GM12878 (cell line): ENCODE measurements at regions not wholly inside any gene's neighbourhood (a gene's known extent, or its start where the extent isn't known, plus 50 kb on each side); places are given as distances from the start of the nearest gene placed in this dataset.

Experiments
- ATAC-seq: fragments of 200-7000 bp; cut with Tn5 transposase; 3 replicates; pipeline ENCODE4 v1.9.1; 2020; ENCODE audit warnings: mild to moderate bottlenecking, moderate library complexity
- BruUV-seq: library from RNA; stranded (reverse); fragments of 400-500 nt; replicated peaks from 2 replicates; lab custom pipeline; 2021; lab: Mats Ljungman, UMichigan
- CTCF ChIA-PET: fragments of 300-600 bp; sonication (Branson Sonifier 250); formaldehyde crosslinking; extraction: SDS; loops from one replicate; lab custom pipeline; 2021; ENCODE audit warnings: inconsistent platforms; lab: Yijun Ruan, JAX
- POLR2A ChIA-PET: fragments of 350-600 bp; formaldehyde crosslinking; extraction: SDS; loops from one replicate; lab custom pipeline; 2021; ENCODE audit warnings: inconsistent platforms; lab: Charles Lee
- RAD21 ChIA-PET: fragments of 300-600 bp; sonication (Branson Sonifier 250); formaldehyde crosslinking; loops from one replicate; lab custom pipeline; 2023; ENCODE audit warnings: antibody characterized with exemption; ENCODE audit not compliant: unreplicated experiment; lab: Charles Lee
- SMC1A ChIA-PET: fragments of 300-600 bp; sonication (Branson Sonifier 250); formaldehyde crosslinking; loops from one replicate; lab custom pipeline; 2023; ENCODE audit not compliant: unreplicated experiment, uncharacterized antibody; lab: Charles Lee
- DNase-seq: peaks from one replicate; pipeline ENCODE4 v3.0.0-alpha.2; 2011; ENCODE audit warnings: low read depth, low spot score
- FAIRE-seq: peaks from 3 replicates; lab custom pipeline; 2011; peaks lifted over from hg19 to GRCh38; lab: Jason Lieb, UNC
- H2AFZ ChIP-seq: 2 replicates; pipeline ENCODE4 v1.6.0; 2011; ENCODE audit warnings: low read depth, low read length, control low read depth; ENCODE audit not compliant: control insufficient read depth
- H3K27ac ChIP-seq: 2 replicates; pipeline ENCODE4 v1.5.1; 2011; ENCODE audit warnings: control low read depth; ENCODE audit not compliant: control insufficient read depth, insufficient read depth
- H3K27me3 ChIP-seq, 2 experiments: replicated peaks in 1 of 2; 2 replicates each; pipeline versions ENCODE4 v1.6.0 to v1.6.1; 2011; ENCODE audit warnings: low read length in 1 of 2; ENCODE audit not compliant: control insufficient read depth in 2 of 2, insufficient read depth in 2 of 2
- H3K36me3 ChIP-seq, 2 experiments: 2 replicates each; pipeline ENCODE4 v1.5.1; 2011; ENCODE audit warnings: low read length in 1 of 2; ENCODE audit not compliant: control insufficient read depth in 2 of 2, insufficient read depth in 2 of 2
- H3K4me1 ChIP-seq: 2 replicates; pipeline ENCODE4 v1.6.1; 2011; ENCODE audit warnings: mild to moderate bottlenecking, low read length, moderate library complexity, mixed read lengths; ENCODE audit not compliant: control insufficient read depth, insufficient read depth
- H3K4me2 ChIP-seq: 2 replicates; pipeline ENCODE4 v1.6.0; 2011; ENCODE audit warnings: control low read depth; ENCODE audit not compliant: control insufficient read depth, insufficient read depth
- H3K4me3 ChIP-seq: fragments of 200-600 bp; sonication (generic); 2 replicates; pipeline ENCODE4 v1.5.1; 2016
- H3K79me2 ChIP-seq: 2 replicates; pipeline ENCODE4 v1.6.0; 2011; ENCODE audit warnings: low read length; ENCODE audit not compliant: control insufficient read depth, insufficient read depth
- H3K9ac ChIP-seq: 2 replicates; pipeline ENCODE4 v1.8.0; 2011; ENCODE audit warnings: low read length, control low read depth, mixed read lengths; ENCODE audit not compliant: control insufficient read depth, insufficient read depth
- H3K9me3 ChIP-seq: replicated peaks from 3 replicates; pipeline ENCODE4 v1.5.1; 2011; ENCODE audit warnings: mild to moderate bottlenecking, low read length; ENCODE audit not compliant: control insufficient read depth, insufficient read depth
- H4K20me1 ChIP-seq: 2 replicates; pipeline ENCODE4 v1.6.0; 2011; ENCODE audit not compliant: control insufficient read depth, insufficient read depth
- CUX1 ChIP-seq: IDR thresholded peaks from 2 replicates; pipeline ENCODE4 v1.6.1; 2012; ENCODE audit warnings: improper control_type of control experiment, low read depth, low read length; ENCODE audit not compliant: insufficient replicate concordance
- JUND ChIP-seq: IDR thresholded peaks from 2 replicates; pipeline ENCODE4 v1.6.1; 2012; ENCODE audit warnings: low read depth, mild to moderate bottlenecking, low read length, improper control_type of control experiment, moderate library complexity
- POU2F2 ChIP-seq: IDR thresholded peaks from 3 replicates; pipeline ENCODE4 v1.6.1; 2011; ENCODE audit warnings: low read depth, mild to moderate bottlenecking, low read length, borderline replicate concordance
- RAD21 ChIP-seq: IDR thresholded peaks from 2 replicates; pipeline ENCODE4 v1.6.1; 2011; ENCODE audit warnings: mild to moderate bottlenecking, low read depth, low read length, moderate library complexity; ENCODE audit not compliant: insufficient read depth
- SPI1 ChIP-seq: IDR thresholded peaks from 2 replicates; pipeline ENCODE4 v1.6.1; 2011; ENCODE audit warnings: low read depth, mild to moderate bottlenecking, low read length, moderate library complexity, borderline replicate concordance; ENCODE audit not compliant: insufficient read depth
- USF2 ChIP-seq: IDR thresholded peaks from 2 replicates; pipeline ENCODE4 v1.6.1; 2011; ENCODE audit warnings: low read depth, low read length, improper control_type of control experiment, borderline replicate concordance
- WGBS: methylation state at CpG from one replicate; pipeline ENCODE4 v1.1.6; 2016; ENCODE audit warnings: low lambda C conversion rate; ENCODE audit not compliant: insufficient replicate concordance, insufficient coverage; ENCODE audit errors: missing lambda C conversion rate; 5-methylcytosine and 5-hydroxymethylcytosine counted together
- in situ Hi-C: fragments of 300-500 bp; cut with MboI; formaldehyde crosslinking; loops from 9 replicates; pipeline ENCODE4 v1.14.3; 2018; ENCODE audit warnings: mixed read lengths
- intact Hi-C: fragments of 100-400 bp; cut with micrococcal nuclease; formaldehyde crosslinking; loops from one replicate; pipeline ENCODE4 v1.14.2; 2022; ENCODE audit not compliant: unreplicated experiment

GRCh38 chr3:67897351-67898336 is 243.2 kb upstream of the SUCLG2 start:
- Histone ChIP-seq H3K4me2 (no peak overlapping the region), H3K27me3 (no peaks in the 10 kb centered on the region), H4K20me1 (no peaks in the 10 kb centered on the region), H3K4me3 (no peak overlapping the region), H3K27ac (no peak overlapping the region), H3K9me3 (no peaks in the 10 kb centered on the region), H3K36me3 (no peaks in the 10 kb centered on the region), H2AFZ (no peak overlapping the region), H3K79me2 (no peaks in the 10 kb centered on the region), H3K9ac (no peak overlapping the region), H3K4me1 (no peaks in the 10 kb centered on the region)
- ATAC-seq (no peak), DNase-seq (no peak), FAIRE-seq (no peak)
- ChIA-PET SMC1A (no interaction called here), RAD21 (no interaction called here), POLR2A (no interaction called here), CTCF (interaction anchor here (0.7 kb wide), 1 partner anchor 1217 kb away, joined by 3 read pairs; no protein-coding TSS in a partner anchor)
- BruUV-seq, result no TSS peak
- in situ Hi-C loops (no loop called here), intact Hi-C loops (no loop called here)
- WGBS, result 6% methylated on average over 15 of the region's 15 CpGs
- TF ChIP-seq CUX1 (no peak), RAD21 (no peak), JUND (no peak), SPI1 (no peak), USF2 (no peak), POU2F2 (no peak)
